H1 (cell line): ENCODE measurements at regions not wholly inside any gene's neighbourhood (a gene's known extent, or its start where the extent isn't known, plus 50 kb on each side); places are given as distances from the start of the nearest gene placed in this dataset.

Experiments
- BRCA1 ChIP-seq: IDR thresholded peaks from 2 replicates; pipeline ENCODE4 v1.6.1; 2012; ENCODE audit warnings: low read depth, low read length, improper control_type of control experiment
- POU5F1 ChIP-seq: IDR thresholded peaks from 2 replicates; pipeline ENCODE4 v1.6.1; 2011; ENCODE audit warnings: low read depth, mild to moderate bottlenecking, low read length, moderate library complexity
- SAP30 ChIP-seq: fragments of 300-600 bp; sonication (generic); IDR thresholded peaks from 2 replicates; pipeline ENCODE4 v1.7.1; 2012; ENCODE audit warnings: low read length, moderate library complexity, mild to moderate bottlenecking, inconsistent platforms; ENCODE audit not compliant: insufficient read depth, insufficient replicate concordance
- TAF7 ChIP-seq: optimal IDR thresholded peaks from 2 replicates; pipeline ENCODE3; 2011; ENCODE audit warnings: low read depth, mild to moderate bottlenecking, inconsistent platforms, low read length, moderate library complexity, borderline replicate concordance

GRCh38 chr5:168110384-168110783, 181.1 kb upstream of the WWC1 start (continued):
- TF ChIP-seq BRCA1 = no peak
- TF ChIP-seq SAP30 = no peak
- TF ChIP-seq TAF7 = no peak
- no peak for TF ChIP-seq POU5F1
